ENCODE measurements at regions not wholly inside any gene's neighbourhood (a gene's known extent, or its start where the extent isn't known, plus 50 kb on each side); places are given as distances from the start of the nearest gene placed in this dataset.

GRCh38 chr6:132934496-132934895 lies 120.1 kb downstream of the RPS12 start:
- in situ Hi-C loops (cut with HindIII; ENCODE audit: low sequenced_read_pairs), result no loop called here

DNA sequence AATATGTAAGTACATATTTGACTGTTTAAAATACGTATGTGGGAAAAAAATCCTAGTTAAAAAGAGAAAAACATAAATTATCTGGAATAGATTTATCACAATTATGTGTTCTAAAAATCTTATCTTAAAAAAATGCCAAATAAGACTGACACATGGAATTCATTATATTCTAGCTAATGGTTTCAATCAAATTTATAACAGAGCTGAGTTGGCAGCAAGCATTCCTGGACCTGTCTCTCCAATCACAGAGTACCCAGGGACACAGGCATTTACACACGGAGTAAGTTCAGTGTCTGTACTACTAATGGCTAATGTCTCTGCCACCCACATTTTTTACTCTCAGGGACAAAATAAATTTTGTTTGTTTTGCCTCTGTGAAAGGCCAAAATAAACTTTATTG lies 122.3 kb downstream of the RPS12 start:
- in situ Hi-C loops (cut with HindIII; ENCODE audit: low sequenced_read_pairs), result no loop called here

DNA sequence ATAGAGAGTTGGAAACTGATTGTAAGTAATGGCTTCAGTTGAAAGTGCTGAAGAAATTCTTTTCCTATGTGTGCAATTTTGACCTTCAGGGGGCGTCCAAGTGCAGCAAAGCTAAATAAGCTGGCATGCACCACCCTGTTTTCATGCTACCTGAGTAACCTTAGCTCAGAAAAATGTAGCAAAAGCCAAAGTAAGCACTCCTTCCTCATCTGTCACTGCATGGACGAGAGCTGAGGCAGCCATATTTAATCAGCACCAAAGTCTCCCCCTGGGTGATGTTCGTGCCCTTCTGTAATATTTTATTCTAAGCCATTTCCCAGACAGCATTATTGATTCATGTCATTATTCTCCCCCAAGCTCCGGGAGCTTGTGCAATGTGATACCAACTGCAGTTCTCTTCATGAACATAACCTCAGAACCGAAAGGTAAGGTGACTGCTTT lies 123.1 kb downstream of the RPS12 start:
- in situ Hi-C loops (cut with HindIII; ENCODE audit: low sequenced_read_pairs), result no loop called here

DNA sequence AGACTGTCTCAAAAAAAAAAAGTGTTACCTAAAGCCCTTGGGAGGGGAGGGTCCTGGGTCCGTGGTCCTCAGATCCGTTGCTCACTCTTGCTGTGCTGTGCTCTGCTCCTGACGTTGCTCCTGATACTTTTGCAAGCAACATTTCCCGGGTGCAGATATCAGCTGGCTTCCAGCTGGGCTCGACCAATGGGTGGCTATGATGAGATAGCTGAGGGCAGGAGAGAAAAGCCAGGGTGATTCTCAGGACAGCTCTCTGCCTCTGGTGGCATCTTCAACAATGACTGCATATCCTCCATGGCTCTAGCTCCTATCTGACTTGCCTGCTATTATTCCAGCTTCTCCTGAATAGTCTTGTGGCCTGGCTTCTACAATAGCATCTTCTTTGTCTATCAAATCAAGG lies 134.5 kb downstream of the RPS12 start:
- in situ Hi-C loops (cut with HindIII; ENCODE audit: low sequenced_read_pairs), result no loop called here

DNA sequence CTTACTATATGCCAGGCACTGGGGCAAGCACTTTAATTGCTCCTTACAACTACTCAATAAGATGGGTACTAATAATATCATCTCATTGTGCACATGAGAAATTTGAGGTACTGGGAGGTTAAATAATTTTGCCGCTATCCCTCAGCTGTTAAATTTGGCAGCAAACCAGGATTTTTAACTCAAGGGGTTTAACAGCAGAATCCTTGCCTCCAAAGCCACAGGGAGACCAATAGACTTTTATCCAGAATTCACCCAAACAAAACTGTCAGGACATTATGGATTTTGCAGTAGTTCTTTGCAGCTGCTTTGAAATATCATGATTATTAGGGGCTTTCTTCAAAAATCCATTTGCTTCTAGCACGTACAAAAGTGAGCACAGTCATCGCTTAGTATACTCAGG lies 136.2 kb downstream of the RPS12 start:
- in situ Hi-C loops (cut with HindIII; ENCODE audit: low sequenced_read_pairs), result no loop called here

GRCh38 chr6:132952031-132952867 lies 137.9 kb downstream of the RPS12 start:
- in situ Hi-C loops (cut with HindIII; ENCODE audit: low sequenced_read_pairs), result no loop called here

DNA sequence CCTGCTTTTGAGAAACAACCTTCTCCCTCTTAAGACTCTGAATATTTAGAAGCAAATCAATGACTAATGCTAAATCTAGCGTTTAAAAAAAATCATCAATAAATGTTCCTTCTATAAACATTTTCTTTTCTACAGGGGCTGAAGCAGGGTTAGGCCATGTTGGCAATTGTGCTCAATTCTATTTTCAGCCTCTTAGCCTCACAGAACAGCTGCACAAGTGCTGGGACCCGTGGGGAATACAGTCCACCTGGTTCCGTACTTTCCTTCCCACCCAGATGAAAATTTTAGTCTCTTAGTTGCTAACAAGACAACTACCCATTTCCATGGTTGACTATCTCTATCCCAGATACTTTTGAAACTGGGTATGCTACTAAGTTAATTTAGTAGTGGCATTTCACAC lies 138.6 kb downstream of the RPS12 start:
- in situ Hi-C loops (cut with HindIII; ENCODE audit: low sequenced_read_pairs), result no loop called here

DNA sequence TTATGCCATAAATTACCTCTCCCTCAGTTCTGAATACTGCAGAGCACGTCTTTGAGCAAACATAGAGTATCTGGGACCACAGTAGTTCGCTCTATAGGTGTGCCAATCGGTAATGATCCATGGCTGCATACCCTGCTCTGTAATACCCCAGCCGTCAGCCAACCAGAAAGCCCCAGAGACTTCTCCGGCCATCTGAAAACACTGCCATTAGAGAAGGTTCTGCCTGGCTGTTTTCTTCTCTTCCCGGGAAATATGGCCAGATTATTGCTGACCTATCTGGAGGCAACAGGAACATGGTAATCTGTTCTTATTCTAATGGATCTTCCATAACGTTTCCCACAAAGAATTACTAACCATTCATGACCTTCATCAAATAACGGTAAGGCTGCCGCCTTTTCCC lies 139.9 kb downstream of the RPS12 start:
- in situ Hi-C loops (cut with HindIII; ENCODE audit: low sequenced_read_pairs), result no loop called here

- in situ Hi-C loops (cut with HindIII; ENCODE audit: low sequenced_read_pairs), result no loop called here
These were observed 140.6 kb downstream of the RPS12 start for GRCh38 chr6:132954936-132955335.

GRCh38 chr6:132959639-132960326 lies 145.4 kb downstream of the RPS12 start:
- in situ Hi-C loops (cut with HindIII; ENCODE audit: low sequenced_read_pairs), result no loop called here

DNA sequence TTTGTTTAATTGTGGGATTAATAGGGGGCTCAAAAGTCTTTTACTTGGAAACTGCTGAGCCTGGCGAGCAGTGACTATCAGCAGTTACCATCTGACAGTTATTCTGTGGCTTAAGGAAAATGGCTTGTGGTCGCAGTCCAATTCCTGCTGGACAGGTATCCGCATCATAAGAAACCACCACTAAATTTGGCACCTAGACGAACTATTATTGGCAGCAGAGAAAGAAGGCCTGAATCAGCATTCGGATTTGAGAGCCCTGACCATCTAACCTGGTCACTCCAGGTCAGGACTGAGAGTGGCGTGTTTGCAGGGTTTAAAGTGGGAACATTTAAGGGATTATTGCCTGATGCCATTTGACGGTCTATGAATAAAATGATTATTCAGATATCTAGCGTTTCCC lies 146.4 kb downstream of the RPS12 start:
- in situ Hi-C loops (cut with HindIII; ENCODE audit: low sequenced_read_pairs), result no loop called here

DNA sequence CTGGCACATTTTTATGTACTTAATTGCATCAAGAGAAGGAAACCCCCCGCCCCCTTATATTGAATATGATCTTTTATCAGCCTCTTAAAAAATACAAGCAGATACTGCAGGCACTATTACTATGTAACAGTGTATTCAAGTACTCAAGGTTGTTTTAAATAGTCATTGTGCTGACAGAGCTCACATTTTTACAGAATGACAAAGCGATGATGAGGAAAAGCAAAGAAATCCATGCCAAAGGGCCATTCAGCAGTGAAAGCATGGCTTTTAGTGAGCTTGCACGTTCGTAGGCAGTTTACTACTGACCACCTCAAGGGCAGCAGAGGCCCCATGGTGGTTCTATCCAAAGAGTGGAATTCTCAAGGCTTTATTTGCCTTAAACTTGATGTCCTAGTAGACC lies 146.8 kb downstream of the RPS12 start:
- in situ Hi-C loops (cut with HindIII; ENCODE audit: low sequenced_read_pairs), result no loop called here

DNA sequence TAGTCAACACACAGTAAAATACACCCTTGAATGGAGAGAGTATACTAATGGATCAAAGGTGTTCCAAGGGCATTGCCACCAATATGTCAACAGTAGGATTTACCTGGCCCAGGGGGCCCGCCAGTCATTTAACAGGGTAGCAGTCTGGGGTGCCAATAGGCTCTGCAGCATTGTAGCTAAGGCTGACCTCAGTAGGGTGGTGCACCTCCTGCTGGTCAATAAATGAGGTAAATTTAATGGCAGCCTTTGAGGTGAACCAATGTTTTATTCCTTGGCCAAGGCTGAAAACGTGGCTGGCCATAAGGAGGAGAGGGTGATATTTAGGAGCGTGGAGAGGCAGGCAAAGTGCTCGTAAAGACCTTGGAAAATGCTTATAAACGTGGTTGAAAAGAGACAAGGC lies 147.2 kb downstream of the RPS12 start:
- in situ Hi-C loops (cut with HindIII; ENCODE audit: low sequenced_read_pairs), result no loop called here

DNA sequence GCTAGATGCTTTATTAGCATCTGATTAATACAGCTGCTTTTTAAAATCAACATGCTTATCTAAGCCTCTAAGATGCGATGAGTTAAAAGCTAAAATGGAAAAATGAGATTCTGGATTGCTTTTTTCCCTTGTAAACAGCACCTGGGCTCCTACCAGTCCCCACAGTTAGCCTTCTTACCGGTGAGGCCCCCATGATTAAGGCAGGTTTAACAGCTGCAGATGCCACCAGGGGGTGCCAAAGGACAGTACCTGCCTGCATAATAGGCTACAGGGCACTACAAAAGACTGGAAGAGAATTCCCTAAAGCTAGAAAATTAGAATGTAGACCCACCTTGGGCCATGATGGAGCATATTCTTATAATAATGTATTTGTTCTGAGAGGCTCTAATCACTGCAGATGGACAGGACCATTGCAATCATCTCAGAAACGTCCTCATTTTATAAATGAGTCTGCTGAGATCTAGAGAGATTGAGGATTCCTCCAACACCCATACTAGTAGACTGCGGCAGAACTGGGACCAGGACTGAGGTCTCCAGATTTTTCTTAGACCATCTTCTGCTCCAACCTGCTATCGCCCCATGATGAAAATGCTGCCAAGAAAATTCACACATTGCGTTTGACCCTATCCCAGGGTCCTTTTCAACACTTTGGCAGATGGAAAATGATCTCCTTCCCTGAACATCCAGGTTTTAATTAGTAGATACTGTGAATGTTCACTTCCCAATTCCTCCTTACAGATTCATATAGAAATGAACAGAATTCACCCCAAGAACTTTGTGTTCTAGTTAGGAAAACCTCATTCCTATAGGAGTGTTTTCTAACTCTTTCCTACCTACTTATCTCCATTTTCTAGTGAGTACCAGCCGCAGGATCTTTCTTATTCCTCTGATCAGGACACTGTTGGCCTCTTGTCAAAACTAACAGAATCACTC lies 148.8 kb downstream of the RPS12 start:
- in situ Hi-C loops (cut with HindIII; ENCODE audit: low sequenced_read_pairs), result no loop called here

DNA sequence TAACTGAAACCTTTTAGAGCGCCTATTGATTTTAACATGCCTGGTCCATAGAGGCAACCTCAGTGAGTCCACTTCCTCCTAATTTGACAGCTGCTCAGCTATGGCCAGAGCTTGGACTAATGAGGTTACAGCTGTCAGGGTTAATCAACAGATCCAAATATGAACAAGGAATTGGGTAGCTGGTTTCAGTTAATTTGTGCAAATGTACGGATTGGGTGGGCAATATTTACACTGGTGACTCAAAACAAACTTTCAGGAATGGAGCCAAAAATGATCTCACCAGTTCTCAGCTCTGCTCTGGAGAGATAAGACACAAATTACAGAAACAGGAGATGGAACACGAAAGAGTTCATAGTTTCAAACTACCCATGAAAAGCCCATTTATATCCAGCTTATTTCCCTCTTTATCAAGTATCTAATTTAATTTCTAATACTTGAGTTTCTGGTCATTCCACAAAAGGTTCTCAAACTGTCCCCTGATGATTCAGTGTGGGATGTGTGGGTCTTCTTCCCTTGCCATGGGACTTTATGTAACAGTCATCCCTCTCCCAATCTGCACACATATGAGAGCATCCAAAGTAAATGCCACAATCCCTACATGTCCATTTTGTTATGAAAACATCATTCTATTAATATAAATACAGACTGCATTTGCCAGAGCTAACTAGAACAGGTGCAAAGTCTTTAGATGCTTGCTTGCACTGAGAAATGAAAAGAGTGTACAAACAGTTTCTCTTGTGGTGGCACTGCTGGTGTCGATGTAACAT lies 149.9 kb downstream of the RPS12 start:
- in situ Hi-C loops (cut with HindIII; ENCODE audit: low sequenced_read_pairs), result no loop called here

DNA sequence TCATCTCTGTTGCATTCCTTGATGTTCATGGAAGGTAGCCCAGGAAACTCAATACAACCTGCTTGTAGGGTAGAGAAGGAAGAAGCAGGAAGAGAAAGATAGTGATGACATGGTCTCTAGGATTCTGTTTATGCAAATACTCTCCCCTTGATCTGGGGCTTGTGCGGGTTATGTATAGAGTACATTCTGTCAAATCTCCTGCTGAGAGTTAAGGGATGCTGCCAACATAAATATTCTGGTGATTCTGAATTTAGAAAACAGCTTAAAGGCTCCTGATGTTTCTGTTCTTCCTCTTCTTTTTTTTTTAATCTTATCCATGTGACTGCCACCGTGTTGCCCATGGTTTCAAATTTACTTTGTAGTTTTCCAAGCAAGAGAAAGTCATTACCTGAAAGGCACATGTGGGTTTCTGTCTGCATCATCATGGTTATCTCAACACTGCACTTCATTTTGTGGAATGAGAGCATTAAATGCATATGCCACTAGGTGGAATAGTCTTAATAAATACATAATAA lies 150.6 kb downstream of the RPS12 start:
- in situ Hi-C loops (cut with HindIII; ENCODE audit: low sequenced_read_pairs), result no loop called here

DNA sequence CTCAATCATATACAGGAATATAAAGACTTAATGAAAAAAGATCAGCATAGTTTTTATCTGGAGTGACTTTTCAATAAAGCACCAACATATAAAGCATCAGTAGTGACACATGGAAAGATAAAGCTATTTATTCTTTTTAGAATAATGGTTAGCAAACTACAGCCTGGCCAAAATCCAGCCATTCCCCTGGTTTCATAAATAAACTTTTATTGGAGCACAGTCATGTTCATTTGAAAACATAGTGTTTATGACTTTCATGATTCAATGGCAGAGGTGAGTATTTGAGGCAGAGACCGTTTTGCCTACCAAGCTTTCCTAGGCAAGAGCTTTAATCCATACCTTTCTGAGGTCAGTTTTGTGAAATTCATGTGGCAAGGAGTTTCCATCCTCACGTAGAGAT lies 153.5 kb downstream of the RPS12 start:
- in situ Hi-C loops (cut with HindIII; ENCODE audit: low sequenced_read_pairs), result no loop called here

GRCh38 chr6:132968419-132968950 lies 154.1 kb downstream of the RPS12 start:
- in situ Hi-C loops (cut with HindIII; ENCODE audit: low sequenced_read_pairs), result no loop called here

GRCh38 chr6:132969196-132969595 lies 154.8 kb downstream of the RPS12 start:
- in situ Hi-C loops (cut with HindIII; ENCODE audit: low sequenced_read_pairs), result no loop called here

- in situ Hi-C loops (cut with HindIII; ENCODE audit: low sequenced_read_pairs), result no loop called here
These were observed 157.3 kb downstream of the RPS12 start for GRCh38 chr6:132971676-132972075.
